ENCODE measurements at regions not wholly inside any gene's neighbourhood (a gene's known extent, or its start where the extent isn't known, plus 50 kb on each side); places are given as distances from the start of the nearest gene placed in this dataset.
"Not testable (repeated sequence)": the region's sequence is repeated elsewhere in the genome, so short reads cannot be mapped to it uniquely, and the experiment has no call there.

DNA sequence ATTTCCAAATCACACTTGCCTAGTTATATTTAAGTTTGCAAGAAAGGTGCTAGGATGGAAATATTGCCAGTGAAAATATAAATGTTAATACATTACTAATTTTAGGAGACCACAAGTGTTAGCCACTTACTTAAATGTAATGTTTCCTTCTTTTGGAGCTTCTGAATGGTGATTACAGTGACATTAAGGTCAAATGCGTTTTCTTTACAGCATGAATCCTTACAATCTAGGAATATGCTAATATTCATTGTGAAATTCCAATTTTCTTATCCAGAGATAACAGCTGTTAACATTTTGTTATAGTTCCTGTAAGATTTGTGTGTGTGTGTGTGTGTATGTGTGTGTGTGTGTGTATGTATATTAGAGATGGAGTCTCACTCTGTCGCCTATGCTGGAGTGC is 70.2 kb upstream of the NUDT6 start:
- intact Hi-C loops (cut with DNase I), result no loop called here
- Histone ChIP-seq H3K27me3 (no peaks in the 10 kb centered on the region), H3K9me3 (peaks cover 0 to 20% (median 14%) of the 10 kb centered on the region in 12 donors), H3K4me3 (no peak overlapping the region), H3K27ac (no peak overlapping the region), H3K36me3 (peaks cover 0 to 15% (median 0%) of the 10 kb centered on the region in 9 donors), H3K4me1 (peaks cover 0 to 10% (median 7%) of the 10 kb centered on the region in 12 donors)
- no peak for DNase-seq
- TF ChIP-seq, protein P1, sequence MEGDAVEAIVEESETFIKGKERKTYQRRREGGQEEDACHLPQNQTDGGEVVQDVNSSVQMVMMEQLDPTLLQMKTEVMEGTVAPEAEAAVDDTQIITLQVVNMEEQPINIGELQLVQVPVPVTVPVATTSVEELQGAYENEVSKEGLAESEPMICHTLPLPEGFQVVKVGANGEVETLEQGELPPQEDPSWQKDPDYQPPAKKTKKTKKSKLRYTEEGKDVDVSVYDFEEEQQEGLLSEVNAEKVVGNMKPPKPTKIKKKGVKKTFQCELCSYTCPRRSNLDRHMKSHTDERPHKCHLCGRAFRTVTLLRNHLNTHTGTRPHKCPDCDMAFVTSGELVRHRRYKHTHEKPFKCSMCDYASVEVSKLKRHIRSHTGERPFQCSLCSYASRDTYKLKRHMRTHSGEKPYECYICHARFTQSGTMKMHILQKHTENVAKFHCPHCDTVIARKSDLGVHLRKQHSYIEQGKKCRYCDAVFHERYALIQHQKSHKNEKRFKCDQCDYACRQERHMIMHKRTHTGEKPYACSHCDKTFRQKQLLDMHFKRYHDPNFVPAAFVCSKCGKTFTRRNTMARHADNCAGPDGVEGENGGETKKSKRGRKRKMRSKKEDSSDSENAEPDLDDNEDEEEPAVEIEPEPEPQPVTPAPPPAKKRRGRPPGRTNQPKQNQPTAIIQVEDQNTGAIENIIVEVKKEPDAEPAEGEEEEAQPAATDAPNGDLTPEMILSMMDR (IDR thresholded peaks at IDR 0.05), result no peak
- TF ChIP-seq POLR2A (IDR thresholded peaks at IDR 0.05), result no peak
- 80 to 86% (median 83%) methylated on average over 2 of the region's 2 CpGs for WGBS, 4 donors
- no peak for ATAC-seq

DNA sequence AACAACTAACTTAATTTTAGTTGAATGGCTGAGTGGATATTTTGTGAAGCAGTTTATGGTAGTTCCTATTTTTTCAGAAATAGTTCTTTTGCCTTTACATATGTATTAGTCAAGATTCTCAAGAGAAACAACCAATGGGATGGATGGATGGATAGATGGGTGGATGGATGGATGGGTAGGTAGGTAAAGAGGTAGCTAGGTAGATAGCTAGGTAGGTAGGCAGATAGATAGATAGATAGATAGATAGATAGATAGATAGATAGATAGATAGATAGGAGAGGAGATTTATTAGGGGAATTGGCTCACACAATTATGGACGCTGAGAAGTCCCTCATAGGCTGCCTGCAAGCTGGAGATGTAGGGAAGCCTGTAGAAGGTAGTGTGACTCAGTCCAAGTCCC is 74.0 kb upstream of the NUDT6 start:
- no peaks in the 10 kb centered on the region for H3K27me3 ChIP-seq
- no peak overlapping the region for H3K4me3 ChIP-seq
- peaks cover 0 to 10% (median 7%) of the 10 kb centered on the region in 12 donors for H3K4me1 ChIP-seq
- DNase-seq, result no peak
- intact Hi-C loops (cut with DNase I), result no loop called here
- no peak overlapping the region for H3K27ac ChIP-seq
- H3K9me3 ChIP-seq, result no peaks in the 10 kb centered on the region
- no peak for TF ChIP-seq POLR2A (IDR thresholded peaks at IDR 0.05)
- TF ChIP-seq, protein P1 (IDR thresholded peaks at IDR 0.05), result no peak
- H3K36me3 ChIP-seq, result no peaks in the 10 kb centered on the region
- ATAC-seq, result no peak
- WGBS, 4 donors, result 85 to 100% (median 97%) methylated on average over 1 of the region's 1 CpG

DNA sequence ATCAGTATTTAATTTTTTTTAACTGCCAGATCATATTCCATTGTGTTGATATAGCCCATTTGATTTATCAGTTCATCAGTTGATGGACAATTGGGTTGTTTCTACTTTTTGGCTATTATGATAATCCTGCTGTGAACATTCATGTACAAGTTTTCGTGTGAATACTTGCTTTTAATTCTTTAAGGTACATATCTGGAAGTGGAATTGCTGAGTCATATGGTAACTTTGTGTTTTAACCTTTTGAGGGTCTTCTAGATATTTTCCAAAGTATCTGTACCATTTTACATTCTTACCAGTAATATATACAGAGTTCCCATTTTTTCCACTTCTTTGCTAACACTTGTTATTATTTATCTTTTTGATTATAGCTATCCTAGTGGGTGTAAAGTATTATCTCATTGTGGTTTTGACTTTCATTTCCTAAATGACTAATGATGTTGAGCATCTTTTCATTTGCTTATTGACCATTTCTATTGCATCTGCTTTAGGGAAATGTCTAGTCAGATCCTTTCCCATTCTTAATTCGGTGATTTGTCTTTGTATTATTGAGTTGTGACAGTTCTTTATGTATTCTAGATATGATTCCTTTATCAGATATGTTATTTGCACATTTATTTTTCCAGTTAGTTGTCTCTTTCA is 75.2 kb upstream of the NUDT6 start:
- H3K27me3 ChIP-seq, result no peaks in the 10 kb centered on the region
- DNase-seq (no peak), ATAC-seq (no peak)
- H3K4me3 ChIP-seq, result no peak overlapping the region
- no peaks in the 10 kb centered on the region for H3K36me3 ChIP-seq
- intact Hi-C loops (cut with DNase I), result no loop called here
- WGBS, 4 donors, result 90 to 98% (median 93%) methylated on average over 2 of the region's 2 CpGs
- H3K9me3 ChIP-seq, result no peaks in the 10 kb centered on the region
- no peak overlapping the region for H3K27ac ChIP-seq
- TF ChIP-seq, protein P1 (IDR thresholded peaks at IDR 0.05), result no peak
- TF ChIP-seq POLR2A (IDR thresholded peaks at IDR 0.05), result no peak
- peaks cover 0 to 1% (median under 1%) of the 10 kb centered on the region in 12 donors for H3K4me1 ChIP-seq

DNA sequence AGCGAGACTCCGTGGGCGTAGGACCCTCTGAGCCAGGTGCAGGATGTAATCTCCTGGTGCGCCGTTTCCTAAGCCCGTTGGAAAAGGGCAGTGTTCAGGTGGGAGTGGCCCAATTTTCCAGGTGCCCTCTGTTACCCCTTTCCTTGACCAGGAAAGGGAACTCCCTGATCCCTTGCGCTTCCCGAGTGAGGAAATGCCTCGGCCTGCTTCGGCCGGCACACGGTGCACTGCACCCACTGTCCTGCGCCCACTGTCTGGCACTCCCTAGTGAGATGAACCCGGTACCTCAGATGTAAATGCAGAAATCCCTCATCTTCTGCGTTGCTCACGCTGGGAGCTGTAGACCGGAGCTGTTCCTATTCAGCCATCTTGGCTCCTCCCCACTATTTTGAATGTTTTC is 81.7 kb upstream of the NUDT6 start:
- not testable (repeated sequence) for DNase-seq

DNA sequence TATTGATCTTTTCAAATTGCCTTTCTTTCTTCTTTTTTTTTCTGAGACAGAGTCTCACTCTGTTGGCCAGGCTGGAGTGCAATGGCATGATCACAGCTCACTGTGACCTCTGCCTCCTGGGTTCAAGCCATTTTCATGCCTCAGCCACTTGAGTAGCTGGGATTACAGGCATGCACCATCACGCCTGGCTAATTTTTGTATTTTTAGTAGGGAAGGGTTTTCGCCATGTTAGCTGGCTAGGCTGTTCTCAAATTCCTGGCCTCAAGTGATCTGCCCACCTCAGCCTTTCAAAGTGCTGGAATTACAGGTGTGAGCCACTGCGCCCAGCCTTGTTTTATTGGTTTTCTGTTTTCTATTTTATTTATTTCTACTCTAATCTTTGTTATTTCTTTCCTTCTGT is 82.7 kb upstream of the NUDT6 start:
- intact Hi-C loops (cut with DNase I); H3K27ac ChIP-seq; DNase-seq; H3K4me1 ChIP-seq; ATAC-seq; H3K36me3 ChIP-seq; H3K4me3 ChIP-seq; H3K27me3 ChIP-seq: not testable (repeated sequence)
- H3K9me3 ChIP-seq, result peaks cover 0 to 14% (median 0%) of the 10 kb centered on the region in 12 donors
- 51 to 64% (median 53%) methylated on average over 3 of the region's 3 CpGs for WGBS, 4 donors

More for the DNA sequence above, 81.7 kb upstream of the NUDT6 start:
- H3K27ac ChIP-seq; ATAC-seq; H3K4me1 ChIP-seq; H3K27me3 ChIP-seq; H3K36me3 ChIP-seq; H3K4me3 ChIP-seq; intact Hi-C loops (cut with DNase I): not testable (repeated sequence)
- WGBS, 4 donors, result 83 to 96% (median 93%) methylated on average over 17 of the region's 17 CpGs
- peaks cover 0 to 14% (median 0%) of the 10 kb centered on the region in 12 donors for H3K9me3 ChIP-seq

Measured in heart left ventricle (tissue), 16 donors.